ENCODE measurements at regions not wholly inside any gene's neighbourhood (a gene's known extent, or its start where the extent isn't known, plus 50 kb on each side); places are given as distances from the start of the nearest gene placed in this dataset.

DNA sequence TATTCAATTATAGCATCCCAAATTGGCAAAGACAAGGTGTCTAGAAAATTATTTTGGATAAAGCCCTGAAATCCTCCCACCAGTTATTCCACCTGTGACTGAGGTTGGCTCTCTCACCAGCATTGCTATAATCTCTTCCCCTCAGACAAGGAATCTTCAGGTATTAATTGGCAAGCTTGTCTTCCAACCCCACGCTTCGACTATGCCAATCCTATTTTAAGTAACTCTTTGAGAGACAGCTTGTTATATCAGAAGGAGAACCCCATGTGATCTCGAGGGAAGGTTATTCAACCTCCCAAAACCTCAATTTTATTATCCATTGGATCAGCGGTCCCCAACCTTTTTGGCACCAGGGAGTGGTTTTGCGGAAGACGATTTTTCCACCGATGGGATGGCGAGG is 54.5 kb upstream of the NEDD4L start:
- Histone ChIP-seq H3F3A (replicated peaks; ENCODE audit: low read depth) (no peaks in the 10 kb centered on the region), H3K9me2 (ENCODE audit: insufficient read depth) (no peaks in the 10 kb centered on the region), H2AFZ (0 out of 2 replicates have a peak overlapping the region, but pooled peaks have one; percentile 18), H3K27me3 (ENCODE audit: insufficient read depth) (no peaks in the 10 kb centered on the region), H3K36me3 (ENCODE audit: insufficient read depth) (no peaks in the 10 kb centered on the region), H3K4me1 (ENCODE audit: insufficient read depth) (no peaks in the 10 kb centered on the region), H3K27ac (ENCODE audit: low read depth) (no peak overlapping the region), H3K4me2 (no peak overlapping the region), H3K79me2 (replicated peaks; ENCODE audit: insufficient read depth) (no peaks in the 10 kb centered on the region), H3K4me3 (no peak overlapping the region), H4K20me1 (replicated peaks; ENCODE audit: insufficient read depth) (no peaks in the 10 kb centered on the region)
- Mint-ChIP-seq H3K36me3 (ENCODE audit: low read depth) (no peaks in the 10 kb centered on the region), H3K4me1 (no peaks in the 10 kb centered on the region; the same call in 2 of the 3 replicates), H3K27ac (no peak overlapping the region), H3K9me3 (no peaks in the 10 kb centered on the region), H3K27me3 (ENCODE audit: insufficient read depth, low read depth, poor library complexity) (no peaks in the 10 kb centered on the region), H3K4me3 (no peak overlapping the region)
- no peak for DNase-seq (ENCODE audit: low spot score)
- ATAC-seq: no peak
- TF ChIP-seq EZH2phosphoT487 (IDR thresholded peaks at IDR 0.05; ENCODE audit: unreplicated experiment) (no peak), POLR2AphosphoS5 (IDR thresholded peaks at IDR 0.05; ENCODE audit: low read depth) (no peak), EZH2 (IDR thresholded peaks at IDR 0.05; ENCODE audit: low read depth, unreplicated experiment) (no peak), ETS1 (IDR thresholded peaks at IDR 0.05) (no peak), NANOG (IDR thresholded peaks at IDR 0.05; ENCODE audit: borderline replicate concordance) (no peak), JUNB (IDR thresholded peaks at IDR 0.05; ENCODE audit: unreplicated experiment) (no peak), CTCF (conservative IDR thresholded peaks at IDR 0.05; ENCODE audit: low read depth in 2 of 2) (no peak), ZNF331 (CRISPR knock-in tag; IDR thresholded peaks at IDR 0.05; ENCODE audit: low read depth) (no peak), ZNF462 (CRISPR knock-in tag; IDR thresholded peaks at IDR 0.05) (no peak), STAT1 (IDR thresholded peaks at IDR 0.05; ENCODE audit: unreplicated experiment) (no peak), ZNF114 (CRISPR knock-in tag; IDR thresholded peaks at IDR 0.05) (no peak), CREB1 (CRISPR knock-in tag; IDR thresholded peaks at IDR 0.05; ENCODE audit: low read depth) (no peak)
- TF ChIP-seq, protein P1, sequence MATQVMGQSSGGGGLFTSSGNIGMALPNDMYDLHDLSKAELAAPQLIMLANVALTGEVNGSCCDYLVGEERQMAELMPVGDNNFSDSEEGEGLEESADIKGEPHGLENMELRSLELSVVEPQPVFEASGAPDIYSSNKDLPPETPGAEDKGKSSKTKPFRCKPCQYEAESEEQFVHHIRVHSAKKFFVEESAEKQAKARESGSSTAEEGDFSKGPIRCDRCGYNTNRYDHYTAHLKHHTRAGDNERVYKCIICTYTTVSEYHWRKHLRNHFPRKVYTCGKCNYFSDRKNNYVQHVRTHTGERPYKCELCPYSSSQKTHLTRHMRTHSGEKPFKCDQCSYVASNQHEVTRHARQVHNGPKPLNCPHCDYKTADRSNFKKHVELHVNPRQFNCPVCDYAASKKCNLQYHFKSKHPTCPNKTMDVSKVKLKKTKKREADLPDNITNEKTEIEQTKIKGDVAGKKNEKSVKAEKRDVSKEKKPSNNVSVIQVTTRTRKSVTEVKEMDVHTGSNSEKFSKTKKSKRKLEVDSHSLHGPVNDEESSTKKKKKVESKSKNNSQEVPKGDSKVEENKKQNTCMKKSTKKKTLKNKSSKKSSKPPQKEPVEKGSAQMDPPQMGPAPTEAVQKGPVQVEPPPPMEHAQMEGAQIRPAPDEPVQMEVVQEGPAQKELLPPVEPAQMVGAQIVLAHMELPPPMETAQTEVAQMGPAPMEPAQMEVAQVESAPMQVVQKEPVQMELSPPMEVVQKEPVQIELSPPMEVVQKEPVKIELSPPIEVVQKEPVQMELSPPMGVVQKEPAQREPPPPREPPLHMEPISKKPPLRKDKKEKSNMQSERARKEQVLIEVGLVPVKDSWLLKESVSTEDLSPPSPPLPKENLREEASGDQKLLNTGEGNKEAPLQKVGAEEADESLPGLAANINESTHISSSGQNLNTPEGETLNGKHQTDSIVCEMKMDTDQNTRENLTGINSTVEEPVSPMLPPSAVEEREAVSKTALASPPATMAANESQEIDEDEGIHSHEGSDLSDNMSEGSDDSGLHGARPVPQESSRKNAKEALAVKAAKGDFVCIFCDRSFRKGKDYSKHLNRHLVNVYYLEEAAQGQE (IDR thresholded peaks at IDR 0.05; ENCODE audit: unreplicated experiment): no peak
